ENCODE measurements at regions not wholly inside any gene's neighbourhood (a gene's known extent, or its start where the extent isn't known, plus 50 kb on each side); places are given as distances from the start of the nearest gene placed in this dataset.
"Not testable (repeated sequence)": the region's sequence is repeated elsewhere in the genome, so short reads cannot be mapped to it uniquely, and the experiment has no call there.

- no peak for DNase-seq
Measured at GRCh38 chr5:68834491-68834981, 259.3 kb upstream of the SLC30A5 start.

- DNase-seq: no peak
Measured at GRCh38 chr5:68838157-68838718, 255.6 kb upstream of the SLC30A5 start.

- no peak for DNase-seq
Measured at GRCh38 chr5:68839019-68839552, 254.7 kb upstream of the SLC30A5 start.

GRCh38 chr5:68843624-68844364, 250.0 kb upstream of the SLC30A5 start:
- DNase-seq: peak; percentile 36

DNA sequence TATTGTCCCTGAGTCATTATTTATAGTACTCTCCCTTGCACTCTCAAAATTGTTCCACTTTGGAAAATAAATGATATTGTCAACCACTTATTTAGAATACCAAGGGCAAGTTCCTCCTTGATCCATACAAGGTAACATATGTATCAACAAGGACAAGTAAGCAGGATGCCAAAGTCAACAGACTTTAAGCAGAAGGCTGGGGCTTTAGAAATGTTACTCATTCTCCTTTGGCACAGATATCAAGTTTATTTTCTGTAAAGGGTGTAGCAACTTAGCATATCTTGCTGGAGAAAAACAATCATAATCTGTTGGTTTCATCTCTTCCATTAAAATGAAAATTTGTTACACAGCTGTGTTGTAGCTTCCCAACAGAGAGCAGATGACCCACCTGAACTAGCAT, 248.7 kb upstream of the SLC30A5 start:
- DNase-seq: peak; percentile 70

- DNase-seq: no peak
Measured at GRCh38 chr5:68846828-68847227, 247.0 kb upstream of the SLC30A5 start.

DNA sequence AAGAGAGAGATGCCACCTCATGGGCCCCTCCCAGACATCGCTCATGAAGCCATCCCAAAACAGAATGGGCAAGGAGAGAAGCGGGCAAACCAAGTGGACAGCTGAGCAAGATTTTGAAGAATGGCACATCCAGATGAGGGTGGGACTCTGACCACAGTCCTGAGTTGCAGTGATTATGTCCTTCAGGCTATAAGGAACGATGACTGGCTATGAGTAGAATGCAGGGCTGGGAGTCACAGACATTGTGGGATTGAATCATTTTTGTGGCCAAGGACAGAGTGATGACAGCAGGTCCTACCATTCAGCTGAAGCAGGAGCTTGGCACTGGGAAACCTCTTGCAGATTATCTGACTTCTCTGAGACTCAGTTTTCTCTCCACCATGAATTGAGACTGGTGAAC, 245.7 kb upstream of the SLC30A5 start:
- DNase-seq: no peak

- DNase-seq: no peak
Measured at GRCh38 chr5:68849103-68849502, 244.7 kb upstream of the SLC30A5 start.

- DNase-seq: no peak
Measured at GRCh38 chr5:68849906-68850305, 243.9 kb upstream of the SLC30A5 start.

DNA sequence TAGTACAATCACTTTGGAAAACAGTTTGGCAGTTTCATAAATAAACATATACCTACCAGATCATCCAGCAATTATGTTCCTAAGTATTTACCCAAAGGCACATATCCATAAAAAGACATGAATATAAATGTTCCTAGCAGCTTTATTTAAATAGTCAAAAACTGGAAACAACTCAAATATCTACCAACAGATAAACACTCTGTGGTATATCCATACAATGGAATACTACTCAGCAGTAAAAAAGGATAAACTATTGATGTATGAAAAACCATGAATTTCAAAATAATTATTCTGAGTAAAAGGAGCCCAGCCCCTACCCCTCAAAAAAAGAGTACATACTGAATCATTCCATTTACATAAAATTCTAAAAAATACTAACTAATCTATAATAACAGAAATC, 232.7 kb upstream of the SLC30A5 start:
- DNase-seq: no peak

DNA sequence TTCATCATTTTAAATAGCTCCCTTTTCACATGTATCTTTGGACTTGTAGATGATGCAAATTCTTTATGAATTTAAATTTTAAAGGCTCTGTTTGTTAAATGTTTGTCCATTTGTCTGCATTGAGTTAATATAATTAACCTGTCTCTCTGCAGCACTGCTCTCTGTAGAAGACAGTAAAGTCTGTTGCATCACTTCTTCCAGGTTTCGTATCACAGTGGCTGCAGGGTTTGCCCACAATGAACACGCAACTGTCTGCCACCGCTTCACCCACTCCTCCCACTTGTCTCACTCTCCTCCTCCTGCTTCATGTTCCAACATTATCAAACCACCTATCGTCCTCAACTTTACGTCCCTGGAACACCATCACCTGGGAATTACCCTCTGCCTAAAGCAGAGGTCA, 231.3 kb upstream of the SLC30A5 start:
- DNase-seq: no peak

- DNase-seq: not testable (repeated sequence)
Measured at GRCh38 chr5:68865192-68865591, 228.6 kb upstream of the SLC30A5 start.

GRCh38 chr5:68872088-68872839, 221.6 kb upstream of the SLC30A5 start:
- peak; percentile 1 for DNase-seq

DNA sequence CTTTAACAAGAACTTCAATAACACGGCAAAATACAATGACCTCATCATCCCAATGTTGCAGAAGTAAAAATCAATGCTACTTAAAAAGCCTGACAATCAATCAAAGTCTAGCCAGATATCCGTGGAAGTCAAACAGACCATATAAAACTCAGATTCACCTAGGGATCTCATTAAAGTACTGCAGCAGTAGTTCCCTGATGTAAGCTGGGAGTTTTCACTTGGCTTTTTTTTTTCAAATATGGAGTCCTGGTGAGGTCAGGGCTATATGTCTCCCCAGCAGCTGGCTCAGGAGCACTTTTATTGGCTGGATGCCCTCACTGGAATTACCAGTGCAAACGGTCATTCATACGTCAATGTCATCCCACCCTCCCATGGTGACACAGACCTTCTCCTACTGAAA, 220.6 kb upstream of the SLC30A5 start:
- DNase-seq: peak; percentile 36

DNA sequence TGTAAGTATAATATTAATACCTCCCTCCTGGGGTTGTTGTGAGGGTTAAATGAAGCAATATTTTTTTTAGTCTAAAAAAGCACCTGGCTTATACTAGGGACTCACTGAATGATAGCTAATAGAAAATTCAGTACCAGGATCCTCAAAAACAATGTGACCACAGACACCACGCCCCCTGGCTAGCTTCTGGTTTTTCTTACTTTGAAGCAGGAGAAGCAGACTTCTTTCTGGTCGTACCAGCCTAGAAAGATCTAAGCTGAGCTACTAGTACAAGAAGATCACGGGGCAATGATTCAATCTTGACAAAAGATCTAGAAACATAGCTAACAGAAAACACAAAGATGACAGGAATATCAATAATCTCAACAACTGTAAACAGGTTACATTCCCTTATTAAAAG, 218.5 kb upstream of the SLC30A5 start:
- no peak for DNase-seq

- DNase-seq: no peak
Measured at GRCh38 chr5:68883436-68883835, 210.4 kb upstream of the SLC30A5 start.

DNA sequence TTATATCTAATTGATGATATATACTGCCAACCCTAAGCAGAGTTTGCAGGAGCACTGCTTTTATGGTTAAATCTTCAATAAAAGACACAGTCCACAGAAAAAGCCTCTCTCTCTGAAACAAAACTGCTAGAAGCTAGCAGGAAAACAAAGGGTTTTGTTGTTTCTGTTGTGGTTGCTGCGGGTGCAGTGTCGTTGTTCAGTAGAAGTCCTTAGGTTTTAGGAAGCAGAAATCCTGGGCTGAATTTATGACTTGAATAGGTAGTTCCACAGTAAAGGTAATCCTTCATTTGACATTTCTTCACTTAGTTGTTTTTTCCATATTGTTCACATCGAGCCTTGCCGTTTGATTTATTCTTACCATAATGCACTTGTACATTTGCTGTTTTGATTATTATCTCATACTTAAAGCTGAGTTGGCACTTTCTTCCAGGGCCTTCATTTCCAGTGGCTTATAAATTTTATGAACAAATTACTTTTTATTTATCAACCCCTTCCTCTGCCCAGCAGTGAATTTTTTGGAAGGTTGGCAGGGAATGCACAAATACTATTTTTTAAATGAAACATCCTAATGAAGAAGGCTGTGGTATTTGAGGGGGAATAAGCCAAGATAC, 209.6 kb upstream of the SLC30A5 start:
- no peak for DNase-seq

DNA sequence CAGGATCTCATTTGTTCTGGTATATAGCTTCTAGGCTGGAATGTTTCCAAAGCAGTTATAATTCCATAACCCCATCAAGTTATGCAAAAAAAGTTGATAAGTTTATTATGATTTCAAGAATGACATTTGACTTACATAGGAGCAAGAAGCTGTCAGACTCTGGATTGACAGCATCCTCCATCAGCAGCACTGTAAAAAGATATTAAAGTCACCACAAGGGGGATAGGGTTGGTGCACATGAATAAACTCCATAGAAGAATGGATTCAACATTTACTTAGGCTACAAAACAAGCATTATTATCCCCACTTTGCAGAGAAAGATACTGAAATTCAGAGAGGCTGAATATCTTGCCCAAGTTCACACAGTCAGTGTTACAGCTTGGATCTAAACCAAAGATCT, 208.9 kb upstream of the SLC30A5 start:
- peak; percentile 42 for DNase-seq

- no peak for DNase-seq
Measured at GRCh38 chr5:68886814-68887213, 207.0 kb upstream of the SLC30A5 start.

GRCh38 chr5:68891718-68892117, 202.1 kb upstream of the SLC30A5 start:
- DNase-seq: no peak

DNA sequence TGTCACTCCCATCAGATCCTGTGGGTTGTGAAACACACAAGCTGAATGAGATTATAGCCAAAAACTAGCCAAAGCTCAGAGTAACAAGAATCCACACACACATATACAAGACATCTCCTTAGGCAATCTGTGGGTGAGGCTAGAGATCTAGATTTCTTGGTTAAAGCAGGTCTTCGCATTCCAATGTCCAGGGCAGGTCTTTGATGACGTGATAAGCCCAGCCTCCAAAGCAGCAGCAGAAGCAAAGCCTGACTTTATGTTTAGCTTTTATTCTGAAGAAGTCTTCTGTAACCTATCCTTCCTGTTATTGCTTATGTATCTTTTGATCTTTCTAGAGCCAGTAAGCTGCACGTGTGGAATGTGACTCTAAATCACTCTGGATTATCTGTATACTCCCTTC, 199.1 kb upstream of the SLC30A5 start:
- no peak for DNase-seq

DNA sequence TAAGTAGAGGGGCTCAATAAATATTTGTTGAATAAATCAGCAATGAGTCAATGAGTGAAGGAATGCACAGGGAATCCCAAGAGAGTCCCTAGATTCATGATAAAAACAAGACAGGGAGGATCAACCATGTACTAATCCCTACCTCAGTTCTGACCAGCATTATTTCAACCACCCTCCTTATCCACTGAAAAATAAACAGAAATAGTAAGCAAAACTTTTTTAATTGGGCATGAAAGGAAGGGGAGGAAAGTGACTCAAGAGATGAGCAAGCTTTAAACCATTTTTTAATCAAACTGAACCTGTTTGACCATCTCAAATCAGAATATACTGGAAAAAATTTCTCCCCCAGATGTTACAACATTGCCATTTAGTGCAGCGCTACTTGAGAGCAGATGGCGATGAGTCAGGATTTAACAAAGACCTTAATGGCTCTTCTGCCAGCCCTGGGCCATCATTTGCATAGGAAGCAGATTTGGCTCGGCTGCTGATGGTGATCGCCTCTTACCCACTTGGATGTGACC, 194.8 kb upstream of the SLC30A5 start:
- DNase-seq: peak; percentile 93
